Endothelial cell of umbilical vein (primary cell): ENCODE measurements at regions not wholly inside any gene's neighbourhood (a gene's known extent, or its start where the extent isn't known, plus 50 kb on each side); places are given as distances from the start of the nearest gene placed in this dataset.

ENCODE experiments used
- BruUV-seq: library from RNA; stranded (reverse); fragments of 400-500 nt; replicated peaks from 2 replicates; lab custom pipeline; 2021; lab: Mats Ljungman, UMichigan
- CTCF ChIA-PET: fragments of 300-600, 350-600 bp; sonication (Branson Sonifier 250); formaldehyde crosslinking; loops from one replicate; lab custom pipeline; 2021; ENCODE audit warnings: antibody characterized with exemption, inconsistent platforms; lab: Charles Lee
- POLR2A ChIA-PET: fragments of 300-600, 350-600 bp; sonication (Branson Sonifier 250); formaldehyde crosslinking; loops from one replicate; lab custom pipeline; 2021; ENCODE audit warnings: antibody characterized with exemption, inconsistent platforms; lab: Charles Lee
- DNase-seq: peaks from one replicate; pipeline ENCODE4 v3.0.0-alpha.2; 2011; ENCODE audit warnings: low read depth, low spot score
- FAIRE-seq: peaks from 2 replicates; lab custom pipeline; 2011; peaks lifted over from hg19 to GRCh38; lab: Jason Lieb, UNC
- H2AFZ ChIP-seq: 2 replicates; pipeline ENCODE4 v1.6.0; 2012; ENCODE audit warnings: low read depth, low read length, control low read depth, inconsistent platforms
- H3K27ac ChIP-seq: 2 replicates; pipeline ENCODE4 v1.5.1; 2011; ENCODE audit warnings: low read depth, mild to moderate bottlenecking, control low read depth, low read length, moderate library complexity; ENCODE audit not compliant: insufficient read depth
- H3K27me3 ChIP-seq, 2 experiments: 2 replicates each; pipeline versions ENCODE4 v1.6.0 to v1.6.1; 2011; ENCODE audit warnings: low read length in 2 of 2, mixed read lengths in 1 of 2; ENCODE audit not compliant: control insufficient read depth in 2 of 2, insufficient read depth in 2 of 2
- H3K36me3 ChIP-seq, 2 experiments: 2 replicates in 1 of 2; 3 replicates in 1 of 2; pipeline ENCODE4 v1.5.1; 2011; ENCODE audit warnings: low read length in 2 of 2, mild to moderate bottlenecking in 1 of 2, moderate library complexity in 1 of 2; ENCODE audit not compliant: control insufficient read depth in 2 of 2, insufficient read depth in 2 of 2; ENCODE audit errors: extremely low read depth in 1 of 2
- H3K4me1 ChIP-seq: 3 replicates; pipeline ENCODE4 v1.5.1; 2011; ENCODE audit warnings: mild to moderate bottlenecking, low read length; ENCODE audit not compliant: control insufficient read depth, insufficient read depth; ENCODE audit errors: extremely low read depth
- H3K4me2 ChIP-seq: 2 replicates; pipeline ENCODE4 v1.6.1; 2011; ENCODE audit warnings: low read length, control low read depth, mixed read lengths; ENCODE audit not compliant: insufficient read depth
- H3K4me3 ChIP-seq, 3 experiments: fragments of 200-600 bp in 1 of 3; sonication (generic), shearing (Covaris generic) in 1 of 3; replicated peaks in 1 of 3; 2 replicates each; pipeline ENCODE4 v1.5.1; 2011 to 2016; ENCODE audit warnings: control low read depth in 3 of 3, low read length in 3 of 3, mild to moderate bottlenecking in 2 of 3, inconsistent platforms in 1 of 3, low read depth in 1 of 3, moderate library complexity in 1 of 3; ENCODE audit not compliant: insufficient read depth in 1 of 3
- H3K79me2 ChIP-seq: 2 replicates; pipeline ENCODE4 v1.6.0; 2012; ENCODE audit warnings: low read length, inconsistent platforms; ENCODE audit not compliant: control insufficient read depth, insufficient read depth
- H3K9ac ChIP-seq: replicated peaks from 2 replicates; pipeline ENCODE3; 2011; ENCODE audit warnings: low read length, control low read depth; ENCODE audit not compliant: insufficient read depth; ENCODE audit errors: extremely low read depth
- H3K9me1 ChIP-seq: replicated peaks from 3 replicates; pipeline ENCODE4 v1.6.0; 2011; ENCODE audit warnings: mild to moderate bottlenecking, low read length; ENCODE audit not compliant: control insufficient read depth, insufficient read depth; ENCODE audit errors: extremely low read depth
- H3K9me3 ChIP-seq: replicated peaks from 2 replicates; pipeline ENCODE4 v1.5.1; 2012; ENCODE audit warnings: low read length, inconsistent platforms; ENCODE audit not compliant: control insufficient read depth, insufficient read depth
- H4K20me1 ChIP-seq: replicated peaks from 2 replicates; pipeline ENCODE3; 2011; ENCODE audit warnings: mild to moderate bottlenecking, low read length; ENCODE audit not compliant: control insufficient read depth, insufficient read depth; ENCODE audit errors: extremely low read depth
- FOS ChIP-seq: IDR thresholded peaks from 2 replicates; pipeline ENCODE4 v1.6.1; 2011; ENCODE audit warnings: mild to moderate bottlenecking, low read length, moderate library complexity, borderline replicate concordance; ENCODE audit not compliant: insufficient read depth
- GATA2 ChIP-seq: IDR thresholded peaks from 2 replicates; pipeline ENCODE4 v1.7.0; 2011; ENCODE audit warnings: low read depth, mild to moderate bottlenecking, moderate library complexity, mixed read lengths, low read length; ENCODE audit not compliant: insufficient read length, insufficient read depth
- POLR2AphosphoS5 ChIP-seq: IDR thresholded peaks from 2 replicates; pipeline ENCODE4 v1.6.1; 2012; ENCODE audit warnings: low read depth, mild to moderate bottlenecking, control low read depth, low read length, moderate library complexity; ENCODE audit not compliant: insufficient read depth
- dilution Hi-C: fragments of 300-500 bp; cut with MboI; formaldehyde crosslinking; loops from one replicate; pipeline ENCODE4 v1.15.0; 2019; ENCODE audit warnings: low sequenced_read_pairs; ENCODE audit not compliant: extremely low pct_ligation_motif_present
- intact Hi-C: fragments of 100-400 bp; cut with micrococcal nuclease; formaldehyde crosslinking; loops from one replicate; pipeline ENCODE4 v1.10.0; 2022

GRCh38 chr10:113290137-113290536, 262.7 kb upstream of the HABP2 start:
- no peak for TF ChIP-seq POLR2AphosphoS5
- DNase-seq (no peak), FAIRE-seq (no peak)
- Histone ChIP-seq H3K79me2 (no peaks in the 10 kb centered on the region), H3K9me1 (no peaks in the 10 kb centered on the region), H3K27ac (no peak overlapping the region), H3K4me2 (no peak overlapping the region), H3K4me3 (no peak overlapping the region), H3K9me3 (no peaks in the 10 kb centered on the region), H3K9ac (no peak overlapping the region), H2AFZ (no peak overlapping the region), H3K4me1 (no peaks in the 10 kb centered on the region), H3K36me3 (no peaks in the 10 kb centered on the region), H4K20me1 (no peaks in the 10 kb centered on the region), H3K27me3 (no peaks in the 10 kb centered on the region)
- dilution Hi-C loops (no loop called here), intact Hi-C loops (no loop called here)
- BruUV-seq: no TSS peak
- POLR2A ChIA-PET: no interaction called here
- CTCF ChIA-PET: no interaction called here

DNA sequence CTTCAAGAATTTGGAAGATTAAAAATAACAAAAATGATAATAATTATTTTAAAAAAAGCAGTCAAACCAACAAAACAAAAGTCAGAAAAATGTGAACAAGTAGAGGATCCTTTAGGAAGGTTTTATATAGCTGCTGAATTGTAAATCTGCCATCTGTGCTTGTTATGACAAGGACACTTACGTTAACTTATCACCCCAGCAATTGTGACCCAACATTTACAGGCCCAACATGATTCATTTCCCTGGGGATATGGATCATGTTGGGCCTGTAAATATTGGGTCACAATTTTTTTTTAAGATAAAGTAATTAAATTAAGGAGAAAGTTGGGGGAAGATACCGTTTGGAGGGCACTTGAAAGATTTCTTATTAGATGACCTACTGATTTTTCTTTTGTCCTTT, 261.4 kb upstream of the HABP2 start:
- CTCF ChIA-PET: no interaction called here

More for the DNA sequence above, 261.4 kb upstream of the HABP2 start:
- Histone ChIP-seq H3K9me3 (no peaks in the 10 kb centered on the region), H4K20me1 (no peaks in the 10 kb centered on the region), H3K79me2 (no peaks in the 10 kb centered on the region), H3K4me3 (no peak overlapping the region), H3K36me3 (no peaks in the 10 kb centered on the region), H3K9ac (no peak overlapping the region), H3K9me1 (no peaks in the 10 kb centered on the region), H3K27me3 (no peaks in the 10 kb centered on the region), H3K27ac (no peak overlapping the region), H2AFZ (no peak overlapping the region), H3K4me1 (no peaks in the 10 kb centered on the region), H3K4me2 (no peak overlapping the region)
- TF ChIP-seq POLR2AphosphoS5 (no peak), GATA2 (no peak), FOS (no peak)
- intact Hi-C loops (no loop called here), dilution Hi-C loops (no loop called here)
- no TSS peak for BruUV-seq
- POLR2A ChIA-PET: no interaction called here
- no peak for FAIRE-seq
- no peak for DNase-seq
